Ammon's horn (tissue), 1 donor: ENCODE measurements at regions not wholly inside any gene's neighbourhood (a gene's known extent, or its start where the extent isn't known, plus 50 kb on each side); places are given as distances from the start of the nearest gene placed in this dataset.

Experiments
- DNase-seq: peaks from one replicate; pipeline ENCODE4 v3.0.0-alpha.2; 2016; ENCODE audit warnings: low spot score

- no peak for DNase-seq
Measured at GRCh38 chrX:10021461-10022272, 54.5 kb downstream of the CLDN34 start.

- DNase-seq, result no peak
Measured at GRCh38 chrX:10022273-10022541, 55.0 kb downstream of the CLDN34 start.

DNA sequence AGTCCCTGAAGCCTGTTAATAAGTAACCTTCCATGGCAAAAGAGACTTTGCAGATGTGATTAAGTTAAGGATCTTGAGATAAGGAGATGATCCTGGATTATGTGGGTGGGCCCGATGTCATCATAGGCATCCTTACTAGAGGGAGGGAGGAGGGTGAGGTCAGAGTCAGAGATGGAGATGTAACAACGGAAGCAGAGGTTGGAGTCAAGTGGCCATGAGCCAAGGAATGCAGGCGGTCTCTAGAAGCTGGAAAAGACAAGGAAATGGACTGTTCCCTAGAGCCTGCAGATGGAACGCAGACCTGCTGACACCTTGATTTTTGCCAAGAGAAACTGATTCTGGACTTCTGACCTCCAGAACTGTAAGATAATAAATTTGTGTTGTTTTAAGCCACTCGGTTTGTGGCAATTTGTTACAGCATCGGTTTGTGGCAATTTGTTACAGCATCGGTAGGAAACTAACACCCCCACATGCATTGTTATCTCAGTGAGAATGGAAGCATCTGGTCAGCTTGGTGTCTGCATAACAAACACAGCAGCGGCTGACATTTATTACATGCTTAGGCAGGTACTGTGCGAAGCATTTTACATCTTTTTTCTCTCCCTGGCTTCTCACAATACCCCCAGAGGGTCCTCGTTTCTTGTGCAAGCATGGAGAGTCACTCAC, 55.6 kb downstream of the CLDN34 start:
- DNase-seq, result no peak

- DNase-seq, result no peak
Measured at GRCh38 chrX:10023821-10024220, 56.7 kb downstream of the CLDN34 start.

DNA sequence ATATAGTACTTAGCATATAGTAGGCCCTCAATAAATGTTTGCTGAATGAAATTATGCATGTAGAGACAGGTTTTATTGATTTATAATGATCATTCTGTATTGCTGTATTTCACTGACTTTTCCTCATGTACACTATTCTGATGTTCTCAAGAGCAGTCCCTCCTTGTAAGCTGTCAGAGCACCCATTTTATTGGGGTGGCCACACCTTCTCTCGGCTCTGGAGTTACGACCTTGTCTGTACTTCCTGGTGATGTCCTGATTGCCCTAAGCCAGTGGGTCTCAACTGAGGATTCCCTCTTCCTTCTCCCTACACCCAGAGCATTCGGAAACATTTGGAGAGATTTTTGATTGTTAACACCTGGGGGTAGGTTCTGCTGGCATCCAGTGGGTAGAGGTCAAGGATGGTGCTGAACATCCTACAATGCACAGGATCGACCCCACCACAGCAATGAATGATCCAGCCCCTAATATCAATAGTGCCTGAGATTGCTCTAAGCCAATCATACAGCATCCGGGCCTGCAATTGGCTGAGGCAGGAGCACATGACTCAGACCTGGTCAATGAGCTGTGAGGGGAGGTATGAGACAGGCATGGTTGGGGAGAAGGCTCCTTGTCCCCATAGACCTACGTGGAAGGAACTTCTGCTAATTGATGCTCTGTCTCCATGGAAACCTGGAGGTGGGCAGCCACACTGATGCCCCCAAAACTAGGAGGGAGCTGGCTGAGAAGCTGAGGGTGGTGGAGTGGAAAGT, 58.8 kb downstream of the CLDN34 start:
- no peak for DNase-seq

DNA sequence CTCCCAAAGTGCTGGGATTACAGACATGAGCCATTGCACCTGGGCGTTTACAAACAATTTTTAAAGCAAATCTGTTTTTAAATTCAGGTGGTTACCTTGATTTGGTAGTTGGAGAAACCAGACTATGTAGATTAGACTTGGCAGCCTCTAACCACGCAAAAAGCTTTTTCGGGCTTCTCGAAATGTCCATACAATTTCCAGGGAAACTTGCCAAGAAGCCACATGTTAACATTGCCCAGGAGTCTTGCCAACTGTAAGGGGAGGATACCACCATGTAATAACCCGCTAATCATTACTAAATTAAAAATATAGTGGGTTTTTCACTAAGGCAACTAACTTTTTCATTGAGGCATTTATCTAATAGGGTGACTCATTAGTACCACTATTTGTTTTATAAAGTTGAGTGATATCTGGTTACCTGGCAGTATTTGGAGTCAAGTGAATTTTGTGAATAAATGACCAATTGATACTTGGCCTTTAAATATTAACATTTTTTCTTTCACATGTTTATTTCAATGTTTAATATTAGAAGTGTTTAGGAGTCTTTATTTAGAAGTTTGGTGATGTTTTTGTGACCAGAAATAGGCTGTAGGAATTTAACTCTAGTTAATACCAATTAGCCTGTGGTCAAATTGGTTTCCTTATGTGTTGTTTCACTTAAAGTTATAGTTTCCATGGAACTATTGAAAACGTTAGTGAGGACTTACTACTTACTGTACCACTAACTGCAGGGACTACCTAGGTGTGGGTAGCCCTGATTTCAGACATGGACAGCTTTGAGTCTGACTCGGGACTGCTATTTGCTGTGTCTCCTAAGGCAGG, 61.3 kb downstream of the CLDN34 start:
- DNase-seq, result no peak

DNA sequence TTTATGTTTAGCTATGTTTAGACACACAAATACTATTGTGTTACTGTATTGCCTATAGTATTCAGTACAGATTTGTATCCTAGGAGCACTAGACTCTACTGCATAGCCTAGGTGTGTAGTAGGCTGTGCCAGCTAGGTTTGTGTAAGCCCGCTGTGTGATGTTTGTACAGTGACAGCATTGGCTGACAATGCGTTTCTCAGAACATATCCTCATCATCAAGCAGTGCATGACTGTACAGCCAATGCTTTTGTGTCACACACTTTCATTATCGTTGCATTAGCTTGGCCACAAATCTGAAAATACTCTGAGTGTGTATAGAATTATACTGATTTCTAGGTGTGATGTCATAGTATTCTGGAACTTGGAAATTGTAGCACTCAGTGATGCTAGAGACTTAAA, 63.4 kb downstream of the CLDN34 start:
- no peak for DNase-seq

DNA sequence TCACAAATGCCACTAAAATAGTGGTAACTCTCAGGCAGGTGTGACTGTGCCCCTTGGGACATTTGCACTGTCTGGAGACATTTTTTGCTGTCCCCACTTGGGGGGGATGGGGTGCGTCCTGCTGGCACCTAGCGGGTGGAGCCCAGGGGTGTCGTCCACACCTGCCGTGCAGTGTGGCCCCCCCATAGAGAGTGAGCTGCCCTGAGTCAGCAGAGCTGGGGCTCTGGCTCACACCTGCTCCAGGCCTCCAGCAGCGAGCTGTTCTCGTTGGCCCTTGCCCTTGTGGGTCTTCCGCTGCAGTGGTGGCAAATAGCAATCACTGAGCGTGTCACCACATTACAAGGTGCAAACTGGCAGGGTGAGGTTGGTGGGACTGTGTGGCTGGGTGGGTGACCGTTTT, 64.6 kb downstream of the CLDN34 start:
- DNase-seq, result no peak

DNA sequence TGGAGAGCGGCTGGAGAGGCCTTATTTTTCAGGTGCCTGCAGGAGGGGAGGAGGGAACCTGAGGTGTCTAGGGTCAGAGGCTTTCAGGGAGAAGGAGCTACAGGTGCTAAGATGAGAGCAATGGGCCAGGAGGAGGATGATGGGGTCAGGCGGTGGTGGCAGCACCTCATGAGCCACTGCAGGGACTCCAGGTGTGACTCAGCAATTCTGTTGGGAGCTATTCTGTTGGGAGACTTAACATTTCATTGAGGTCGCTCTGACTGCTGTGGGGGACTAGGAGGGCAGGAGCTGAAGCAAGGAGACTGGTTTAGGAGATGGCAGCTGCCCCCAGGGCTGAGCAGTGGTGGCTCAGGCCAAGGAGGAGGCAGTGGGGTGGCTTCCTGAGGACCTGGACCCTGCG, 65.0 kb downstream of the CLDN34 start:
- DNase-seq, result no peak

GRCh38 chrX:10033375-10034007, 66.3 kb downstream of the CLDN34 start:
- no peak for DNase-seq

GRCh38 chrX:10034740-10035260, 67.6 kb downstream of the CLDN34 start:
- DNase-seq, result no peak

GRCh38 chrX:10038585-10038984, 71.4 kb downstream of the CLDN34 start:
- DNase-seq, result no peak

DNA sequence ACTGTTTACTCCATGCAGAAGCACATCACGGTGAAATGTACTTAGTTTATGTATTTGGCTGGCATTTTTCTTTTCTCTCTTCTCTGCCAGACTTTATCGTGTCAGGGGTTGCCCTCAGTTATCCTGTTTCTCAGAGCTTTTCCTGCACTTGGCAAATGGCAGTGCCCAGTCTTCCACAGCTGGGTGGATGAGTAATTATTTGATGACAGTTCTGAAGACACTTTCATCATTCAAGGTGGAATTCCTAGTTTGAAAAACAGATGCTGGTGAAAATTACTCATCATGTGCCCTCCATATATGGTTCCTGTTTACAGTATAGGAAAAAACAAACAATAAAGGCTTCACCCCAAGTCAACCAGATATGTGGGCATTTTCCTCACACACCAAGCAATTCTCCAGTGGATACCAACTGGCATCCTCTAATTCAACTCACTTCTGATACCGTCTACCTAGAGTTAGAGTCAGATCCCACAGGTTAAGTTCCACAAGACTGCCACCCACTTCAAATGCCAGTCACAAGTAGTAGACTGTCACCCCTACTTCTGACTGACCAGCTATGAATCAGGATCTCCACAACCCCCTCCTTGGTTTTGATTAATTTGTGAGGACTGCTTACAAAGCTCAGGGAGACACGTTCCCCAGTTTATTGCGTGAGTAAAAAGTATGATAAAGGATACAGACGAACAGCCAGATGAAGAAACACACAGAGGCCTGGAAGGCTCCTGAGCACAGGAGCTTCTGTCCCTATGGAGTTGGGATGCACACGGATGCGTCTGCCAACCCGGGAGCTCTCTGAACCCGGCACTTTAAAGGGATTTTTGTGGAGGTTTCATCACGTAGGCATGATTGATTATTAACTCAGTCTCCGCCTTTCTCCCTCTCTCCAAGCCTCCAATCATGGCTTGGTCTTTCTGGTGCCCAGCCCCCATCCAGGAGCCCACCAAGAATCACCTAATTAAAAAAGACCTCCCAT, 72.9 kb downstream of the CLDN34 start:
- no peak for DNase-seq

DNA sequence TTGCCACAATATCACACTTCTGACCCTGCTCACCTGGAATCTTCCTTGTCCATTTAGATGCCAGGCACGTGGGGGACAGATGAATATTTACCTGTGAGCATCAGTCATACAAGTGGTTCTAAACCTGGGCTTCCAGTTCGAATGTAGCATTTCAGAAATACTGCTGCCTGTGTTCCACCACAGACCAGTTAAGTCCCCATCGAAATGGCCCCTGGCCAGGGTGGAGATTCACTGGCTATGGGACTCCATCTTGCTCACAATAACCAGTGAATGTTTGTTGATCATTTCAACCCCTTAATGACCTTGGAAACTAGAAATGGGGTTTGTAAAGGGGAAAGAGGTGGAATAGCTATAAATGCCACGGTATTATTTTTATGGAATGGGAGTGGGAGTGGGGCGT, 73.8 kb downstream of the CLDN34 start:
- DNase-seq, result no peak

GRCh38 chrX:10041383-10041782, 74.2 kb downstream of the CLDN34 start:
- no peak for DNase-seq

DNA sequence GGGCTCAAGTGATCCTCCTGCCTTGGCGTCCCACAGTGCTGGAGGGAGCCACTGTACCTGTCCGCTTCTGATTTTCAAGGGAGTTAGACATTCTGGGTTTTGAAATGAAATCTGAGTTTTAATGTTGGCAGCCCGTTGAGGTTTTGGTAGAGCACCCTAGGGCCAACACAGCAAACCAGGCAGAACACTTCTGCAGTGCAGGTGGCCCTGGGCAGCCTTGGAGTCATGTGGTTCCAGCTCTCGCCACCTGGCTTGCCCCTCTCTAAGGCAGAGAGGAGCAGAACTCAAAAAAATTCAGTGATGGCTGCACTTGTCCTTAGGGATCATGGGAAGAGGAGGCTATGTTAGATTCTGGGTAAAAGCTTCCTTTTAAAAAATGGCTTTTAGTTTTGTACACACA, 74.9 kb downstream of the CLDN34 start:
- no peak for DNase-seq

- no peak for DNase-seq
Measured at GRCh38 chrX:10043386-10043785, 76.2 kb downstream of the CLDN34 start.

- no peak for DNase-seq
Measured at GRCh38 chrX:10044021-10044420, 76.9 kb downstream of the CLDN34 start.

GRCh38 chrX:10045327-10046000, 78.3 kb downstream of the CLDN34 start:
- DNase-seq, result no peak

DNA sequence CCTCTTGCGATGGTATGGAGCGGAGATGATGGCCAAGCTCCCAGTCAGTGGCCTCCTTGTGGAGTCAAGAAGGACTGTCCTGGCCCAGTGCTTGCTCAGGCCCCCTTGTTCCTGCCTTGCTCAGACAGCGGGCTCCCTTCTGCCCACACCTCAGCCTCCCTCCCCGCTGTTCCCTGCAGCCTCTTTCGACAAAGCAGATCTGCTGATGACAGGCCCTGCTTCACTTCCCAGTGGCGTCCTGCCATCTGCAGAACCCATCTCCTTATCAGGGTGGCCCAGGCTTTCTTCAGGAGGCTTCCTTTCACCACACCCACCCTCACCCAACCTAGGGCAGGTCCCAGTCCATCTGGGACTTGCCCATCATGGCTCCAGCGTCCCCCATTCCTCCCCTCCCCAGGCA, 80.0 kb downstream of the CLDN34 start:
- no peak for DNase-seq
